GM19455 (cell line): ENCODE measurements at regions not wholly inside any gene's neighbourhood (a gene's known extent, or its start where the extent isn't known, plus 50 kb on each side); places are given as distances from the start of the nearest gene placed in this dataset.

Experiments
- ATAC-seq: cut with Tn5 transposase; IDR thresholded peaks from one replicate; pipeline ENCODE4 v1.9.1; 2021; ENCODE audit not compliant: unreplicated experiment

DNA sequence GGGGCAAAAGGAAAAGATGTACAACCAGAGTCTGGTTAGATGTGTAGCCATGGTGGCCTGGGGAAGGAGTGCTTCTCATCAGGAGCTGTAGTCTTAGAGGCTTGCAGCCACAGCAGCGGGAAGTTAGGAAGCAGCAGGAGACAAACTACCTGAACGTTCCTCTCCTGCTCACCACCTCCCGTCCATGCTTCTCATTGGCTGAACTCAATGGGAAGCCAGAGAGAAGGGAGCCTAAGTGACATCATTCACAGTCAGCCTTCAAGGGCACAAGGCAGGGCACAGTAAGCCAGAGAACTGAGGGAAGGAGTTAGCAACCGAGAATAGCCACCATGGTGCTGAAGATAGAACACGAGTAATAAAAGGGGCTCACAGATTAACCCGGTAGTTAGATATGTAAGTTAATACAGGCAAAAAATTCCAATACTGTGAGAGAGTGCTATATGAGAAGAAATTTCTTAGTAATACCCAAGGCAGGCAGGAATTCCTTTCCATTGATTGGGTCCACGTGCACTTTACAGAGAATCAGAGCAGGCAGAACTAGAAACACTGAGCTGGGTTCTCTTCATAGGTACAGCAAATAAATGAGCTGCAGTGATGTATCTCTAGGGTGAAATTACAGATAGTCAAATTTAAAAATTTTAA, 391.5 kb upstream of the DACH1 start:
- no peak for ATAC-seq

DNA sequence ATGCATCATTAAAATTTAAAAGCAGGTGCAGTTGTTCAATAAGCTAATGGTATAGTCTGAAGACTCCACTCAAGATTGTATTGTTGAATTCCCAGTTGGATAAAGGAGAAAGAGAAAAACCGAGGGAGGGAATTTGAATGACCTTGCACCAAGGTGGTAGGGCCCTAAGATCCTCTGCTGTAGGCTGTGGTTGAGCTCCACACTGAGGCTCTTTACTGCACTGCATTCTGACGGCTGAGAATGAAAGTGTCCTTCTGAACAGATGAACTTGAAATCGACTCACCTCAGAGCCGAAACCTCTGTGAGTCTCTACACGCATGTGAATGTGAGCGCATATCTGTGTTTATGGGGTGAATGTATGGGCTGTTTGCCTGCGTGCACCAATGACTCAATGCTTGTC, 388.9 kb upstream of the DACH1 start:
- no peak for ATAC-seq

DNA sequence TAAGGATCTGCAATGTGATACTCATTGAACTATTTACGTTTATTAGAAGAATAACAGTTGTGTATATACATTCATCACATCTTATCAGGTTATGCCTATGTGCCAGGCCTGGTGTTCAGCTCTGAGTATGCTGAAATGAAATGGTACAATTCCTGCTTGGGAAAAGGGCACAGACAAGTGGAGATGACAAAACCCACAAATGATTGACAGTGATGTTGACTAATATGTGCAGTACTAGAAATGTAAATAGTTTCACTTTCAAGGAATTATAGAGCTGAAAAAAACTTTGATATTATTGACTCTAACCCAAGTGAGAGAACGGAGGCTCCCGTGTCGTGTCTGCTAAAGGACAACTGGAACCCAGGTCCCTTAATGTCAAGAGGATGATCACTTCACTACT, 386.8 kb upstream of the DACH1 start:
- ATAC-seq, result no peak

- ATAC-seq, result no peak
Measured at GRCh38 chr13:72246396-72246795, 379.4 kb upstream of the DACH1 start.

DNA sequence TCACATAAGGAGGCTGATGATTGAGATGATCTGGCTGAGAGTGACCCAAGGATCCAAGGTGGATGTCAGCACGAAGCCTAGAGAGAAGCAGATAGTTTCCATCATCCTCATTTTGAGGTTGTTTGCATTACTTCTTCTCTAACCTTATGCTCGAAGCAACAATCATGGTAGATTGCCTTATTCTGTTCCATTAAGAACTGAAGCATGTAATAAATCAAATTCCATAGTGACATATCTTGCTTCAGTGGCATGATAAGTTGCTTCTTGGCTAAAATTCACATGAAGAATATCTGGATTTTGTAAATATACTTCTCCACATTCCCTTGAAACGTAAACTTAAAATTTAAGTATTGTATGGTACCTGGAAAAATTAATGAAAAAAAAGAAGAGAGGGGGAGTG, 377.8 kb upstream of the DACH1 start:
- ATAC-seq, result no peak

- ATAC-seq, result no peak
Measured at GRCh38 chr13:72230131-72230530, 363.1 kb upstream of the DACH1 start.

GRCh38 chr13:72229067-72229466, 362.1 kb upstream of the DACH1 start:
- ATAC-seq, result no peak

GRCh38 chr13:72221276-72221962, 354.4 kb upstream of the DACH1 start:
- ATAC-seq, result no peak

- ATAC-seq, result no peak
Measured at GRCh38 chr13:72218966-72219365, 352.0 kb upstream of the DACH1 start.

DNA sequence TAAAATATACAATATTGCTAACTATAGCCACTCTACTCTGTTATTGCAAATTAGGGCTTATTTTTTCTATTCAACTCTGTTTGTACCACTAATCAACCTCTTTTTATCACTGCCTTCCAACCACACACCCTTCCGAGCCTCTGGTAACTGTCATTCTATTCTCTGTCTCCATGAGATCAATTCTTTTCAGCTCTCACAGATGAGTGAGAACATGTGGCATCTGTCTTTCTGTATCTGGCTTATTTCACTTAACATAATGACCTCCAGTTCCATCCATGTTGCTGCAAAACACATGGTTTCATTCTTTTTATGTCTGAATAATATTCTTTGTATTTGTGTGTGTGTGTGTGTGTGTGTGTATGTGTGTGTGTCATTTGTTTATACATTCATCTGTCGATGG, 350.1 kb upstream of the DACH1 start:
- ATAC-seq, result no peak

GRCh38 chr13:72208112-72208645, 341.2 kb upstream of the DACH1 start:
- ATAC-seq, result no peak

- ATAC-seq, result no peak
Measured at GRCh38 chr13:72205773-72206172, 338.8 kb upstream of the DACH1 start.

GRCh38 chr13:72204291-72204690, 337.3 kb upstream of the DACH1 start:
- ATAC-seq, result no peak

DNA sequence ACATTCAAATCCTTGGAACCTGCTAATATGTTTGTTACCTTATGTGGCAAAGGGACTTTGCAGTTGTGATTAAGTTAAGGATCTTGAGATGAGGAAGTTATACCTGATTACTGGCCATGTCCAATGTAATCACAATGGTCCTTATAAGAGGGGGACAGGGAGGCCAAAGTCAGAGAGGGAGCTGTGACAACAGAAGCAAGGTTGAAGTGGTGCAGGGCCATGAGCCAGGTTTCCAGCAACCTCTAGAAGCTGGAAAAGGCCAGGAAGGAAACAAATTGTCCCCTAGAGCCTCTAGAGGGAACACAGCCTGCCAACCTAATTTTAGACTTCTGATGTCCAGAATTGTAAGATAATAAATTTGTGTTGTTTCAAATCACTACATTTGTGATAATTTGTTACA, 334.7 kb upstream of the DACH1 start:
- ATAC-seq, result no peak

DNA sequence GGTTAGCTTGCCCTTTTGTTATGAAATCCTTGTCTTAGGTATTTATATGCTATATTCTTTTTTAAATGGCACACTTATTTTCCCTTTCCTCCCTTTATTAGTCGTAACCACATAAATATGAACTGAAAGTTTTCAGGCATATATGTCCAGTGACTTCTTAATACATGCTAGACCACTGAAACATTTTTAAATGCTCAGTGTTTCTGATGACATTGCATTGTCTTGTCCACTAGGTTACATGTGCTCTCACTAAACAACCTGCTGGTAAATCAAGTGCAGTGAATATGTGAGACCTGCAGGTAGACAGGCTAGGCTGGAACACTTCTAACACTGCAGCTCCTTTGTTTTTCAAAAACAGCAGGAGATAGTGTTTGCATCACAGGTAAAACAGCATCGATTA, 332.6 kb upstream of the DACH1 start:
- no peak for ATAC-seq

DNA sequence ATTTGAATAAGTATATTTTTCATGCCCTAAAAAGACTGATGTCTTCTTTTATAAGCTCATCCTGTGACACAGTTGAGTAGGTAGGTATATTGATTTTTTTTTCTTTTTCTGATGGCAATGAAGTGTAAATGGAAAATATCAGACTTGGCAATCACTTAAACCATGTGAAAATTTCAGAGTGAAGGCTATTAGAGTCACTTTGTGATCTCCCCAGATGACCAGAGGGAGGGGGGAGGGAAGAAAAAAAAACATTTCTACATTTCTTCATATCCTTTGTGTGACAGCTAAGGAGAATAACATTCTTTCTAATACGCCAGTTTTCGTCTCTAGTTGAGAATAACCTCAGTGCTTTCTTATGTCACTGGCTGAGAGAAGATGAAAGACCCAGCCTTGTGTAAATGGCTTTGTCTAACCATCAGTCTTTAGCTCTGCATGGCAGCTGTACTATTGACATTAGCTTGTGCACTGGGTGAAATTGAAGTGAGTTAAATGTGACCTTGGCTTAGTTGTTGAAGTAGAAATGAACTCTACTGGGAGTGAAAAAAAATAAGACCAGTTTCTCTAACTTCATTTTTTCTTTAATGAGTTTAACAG, 332.1 kb upstream of the DACH1 start:
- no peak for ATAC-seq

GRCh38 chr13:72198042-72198441, 331.0 kb upstream of the DACH1 start:
- ATAC-seq, result no peak

DNA sequence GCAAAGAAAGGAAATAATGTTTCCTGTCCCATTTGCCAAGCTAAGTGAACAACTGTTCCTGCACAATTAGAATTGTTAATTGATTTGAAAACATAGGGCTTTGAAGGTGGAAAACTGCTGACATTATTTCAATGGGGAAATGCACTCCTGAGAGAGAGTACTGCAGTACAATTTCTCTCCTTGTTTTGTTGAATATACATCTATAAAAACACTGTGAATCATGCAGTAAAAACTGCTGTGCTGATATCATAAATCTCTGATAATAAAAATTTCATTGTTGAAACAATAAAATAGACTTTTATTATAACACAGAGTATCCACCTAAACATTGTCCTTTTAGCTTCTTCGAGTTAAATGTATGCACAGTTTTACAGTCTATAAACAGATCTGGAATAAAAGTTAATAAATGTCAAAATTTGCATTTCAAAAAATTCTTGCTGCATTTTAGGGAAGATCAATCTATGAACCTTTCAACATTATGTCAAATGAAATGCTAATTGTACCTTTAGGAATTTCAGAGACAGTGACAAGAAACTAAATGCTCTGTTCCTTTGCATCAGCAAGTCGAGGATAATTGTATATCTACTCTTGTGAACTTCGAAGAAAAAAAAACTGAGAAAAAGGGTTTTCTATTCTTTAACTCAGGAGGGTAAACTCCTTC, 328.2 kb upstream of the DACH1 start:
- no peak for ATAC-seq

GRCh38 chr13:72194523-72194922, 327.5 kb upstream of the DACH1 start:
- ATAC-seq, result no peak

- no peak for ATAC-seq
Measured at GRCh38 chr13:72186730-72187422, 319.9 kb upstream of the DACH1 start.

GRCh38 chr13:72185776-72186175, 318.8 kb upstream of the DACH1 start:
- no peak for ATAC-seq
